BJ (cell line): ENCODE measurements at regions not wholly inside any gene's neighbourhood (a gene's known extent, or its start where the extent isn't known, plus 50 kb on each side); places are given as distances from the start of the nearest gene placed in this dataset.

Source experiments
- CTCF ChIA-PET: fragments of 350-600 bp; formaldehyde crosslinking; extraction: SDS; loops from one replicate; lab custom pipeline; 2021; ENCODE audit warnings: antibody characterized with exemption, inconsistent platforms; lab: Yijun Ruan, JAX
- POLR2A ChIA-PET: fragments of 300-600 bp; sonication (Branson Sonifier 250); formaldehyde crosslinking; extraction: SDS; loops from one replicate; lab custom pipeline; 2021; ENCODE audit warnings: antibody characterized with exemption; lab: Charles Lee
- DNase-seq: peaks from one replicate; pipeline ENCODE4 v3.0.0-alpha.2; 2011; ENCODE audit warnings: low read depth
- H3K27me3 ChIP-seq: 2 replicates; pipeline ENCODE4 v1.6.0; 2011; ENCODE audit warnings: low read length; ENCODE audit not compliant: control insufficient read depth, insufficient read depth
- H3K36me3 ChIP-seq: 2 replicates; pipeline ENCODE4 v1.5.1; 2011; ENCODE audit warnings: low read length; ENCODE audit not compliant: control insufficient read depth, insufficient read depth
- H3K4me3 ChIP-seq: 2 replicates; pipeline ENCODE4 v1.5.1; 2011; ENCODE audit warnings: low read depth, mild to moderate bottlenecking, control low read depth, low read length
- TF ChIP-seq, protein P1 (sequence below): IDR thresholded peaks from 2 replicates; pipeline ENCODE4 v1.5.1; 2011; ENCODE audit warnings: low read depth, mild to moderate bottlenecking, control low read depth, inconsistent platforms, low read length, moderate library complexity; ENCODE audit not compliant: insufficient read depth

DNA sequence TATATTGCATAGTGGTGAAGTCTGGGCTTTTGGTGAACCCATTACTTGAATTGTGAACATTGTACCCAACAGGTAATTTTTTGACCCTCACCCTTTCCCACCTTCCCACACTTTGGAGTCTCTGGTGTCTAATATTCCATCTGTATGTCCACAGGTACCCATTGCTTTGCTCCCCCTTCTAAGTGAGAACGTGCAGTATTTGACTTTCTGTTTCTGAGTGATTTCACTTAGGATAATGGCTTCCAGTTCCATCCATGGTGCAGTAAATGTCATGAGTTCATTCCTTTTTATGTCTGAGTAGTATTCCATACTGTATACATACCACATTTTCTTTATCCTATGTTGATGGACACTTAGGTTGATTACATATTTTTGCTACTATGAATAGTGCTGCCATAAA is 91.5 kb upstream of the KIF5B start:
- Histone ChIP-seq H3K4me3 (no peak overlapping the region), H3K36me3 (no peaks in the 10 kb centered on the region), H3K27me3 (no peaks in the 10 kb centered on the region)
- TF ChIP-seq, protein P1, sequence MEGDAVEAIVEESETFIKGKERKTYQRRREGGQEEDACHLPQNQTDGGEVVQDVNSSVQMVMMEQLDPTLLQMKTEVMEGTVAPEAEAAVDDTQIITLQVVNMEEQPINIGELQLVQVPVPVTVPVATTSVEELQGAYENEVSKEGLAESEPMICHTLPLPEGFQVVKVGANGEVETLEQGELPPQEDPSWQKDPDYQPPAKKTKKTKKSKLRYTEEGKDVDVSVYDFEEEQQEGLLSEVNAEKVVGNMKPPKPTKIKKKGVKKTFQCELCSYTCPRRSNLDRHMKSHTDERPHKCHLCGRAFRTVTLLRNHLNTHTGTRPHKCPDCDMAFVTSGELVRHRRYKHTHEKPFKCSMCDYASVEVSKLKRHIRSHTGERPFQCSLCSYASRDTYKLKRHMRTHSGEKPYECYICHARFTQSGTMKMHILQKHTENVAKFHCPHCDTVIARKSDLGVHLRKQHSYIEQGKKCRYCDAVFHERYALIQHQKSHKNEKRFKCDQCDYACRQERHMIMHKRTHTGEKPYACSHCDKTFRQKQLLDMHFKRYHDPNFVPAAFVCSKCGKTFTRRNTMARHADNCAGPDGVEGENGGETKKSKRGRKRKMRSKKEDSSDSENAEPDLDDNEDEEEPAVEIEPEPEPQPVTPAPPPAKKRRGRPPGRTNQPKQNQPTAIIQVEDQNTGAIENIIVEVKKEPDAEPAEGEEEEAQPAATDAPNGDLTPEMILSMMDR: no peak
- no peak for DNase-seq
- ChIA-PET POLR2A (no interaction called here), CTCF (interaction anchor here (0.6 kb wide), 1 partner anchor 24 kb away, joined by 6 read pairs; no protein-coding TSS in a partner anchor)

DNA sequence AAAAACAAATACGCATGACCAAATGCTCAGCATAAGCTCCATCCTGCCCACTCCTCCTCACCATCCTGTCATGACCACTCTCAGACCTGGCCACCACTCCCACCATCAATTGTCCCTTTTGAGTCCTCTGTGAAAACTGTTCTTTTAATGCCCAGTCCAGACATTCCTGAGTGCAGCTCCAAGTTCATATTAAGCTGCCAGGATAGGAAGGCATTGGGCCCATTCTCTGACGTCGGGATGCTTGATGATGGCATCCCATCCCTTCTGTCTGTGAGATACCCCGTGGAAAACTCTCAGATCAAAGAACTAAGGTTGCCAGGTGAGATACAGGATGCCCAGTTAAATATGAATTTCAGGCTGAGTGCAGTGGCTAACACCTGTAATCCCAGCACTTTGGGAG is 89.9 kb upstream of the KIF5B start:
- TF ChIP-seq, protein P1: no peak
- CTCF ChIA-PET: no interaction called here
- Histone ChIP-seq H3K36me3 (no peaks in the 10 kb centered on the region), H3K4me3 (no peak overlapping the region), H3K27me3 (no peaks in the 10 kb centered on the region)
- POLR2A ChIA-PET: no interaction called here
- no peak for DNase-seq

DNA sequence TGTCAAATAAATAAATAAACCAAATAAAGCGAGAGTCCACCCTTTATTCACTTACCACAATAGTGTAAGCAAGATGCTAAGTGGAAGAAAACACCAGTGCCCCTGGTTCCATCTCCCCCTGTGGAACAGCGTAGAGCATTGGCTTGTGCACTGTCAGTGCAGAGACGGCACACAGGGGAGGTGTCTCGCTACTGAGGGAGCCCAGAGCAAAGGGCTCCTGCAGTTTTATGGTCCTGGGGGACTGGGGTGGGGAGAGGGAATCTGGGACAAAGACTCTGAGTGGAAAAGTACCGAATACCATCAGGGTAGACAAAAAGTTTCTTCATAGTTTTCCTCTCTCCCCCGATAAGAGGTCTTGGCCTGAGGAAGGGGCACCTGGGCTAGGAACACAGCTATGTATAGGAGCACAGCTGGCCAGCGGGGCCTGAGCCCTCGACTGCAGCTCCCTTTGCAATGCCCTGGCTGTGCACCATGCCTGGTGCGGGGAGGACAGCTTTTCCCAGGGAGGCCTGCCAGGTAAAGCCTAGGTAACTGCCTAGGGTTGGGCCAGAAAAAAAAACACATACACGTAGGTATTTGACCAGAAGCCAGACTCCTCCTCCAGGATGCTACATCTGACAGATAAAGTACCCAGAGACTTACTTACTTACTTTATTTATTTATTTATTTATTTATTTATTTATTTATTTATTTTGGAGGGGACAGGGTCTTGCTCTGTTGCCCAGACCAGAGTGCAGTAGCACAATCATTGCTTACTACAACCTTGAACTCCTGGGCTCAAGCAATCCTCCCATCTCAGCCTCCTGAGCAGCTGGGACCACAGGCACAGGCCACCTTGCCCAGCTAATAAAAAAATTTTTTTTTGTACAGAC is 88.8 kb upstream of the KIF5B start:
- no peak for DNase-seq
- H3K27me3 ChIP-seq: no peaks in the 10 kb centered on the region
- CTCF ChIA-PET: no interaction called here
- TF ChIP-seq, protein P1: no peak
- POLR2A ChIA-PET: no interaction called here
- no peaks in the 10 kb centered on the region for H3K36me3 ChIP-seq
- H3K4me3 ChIP-seq: no peak overlapping the region

DNA sequence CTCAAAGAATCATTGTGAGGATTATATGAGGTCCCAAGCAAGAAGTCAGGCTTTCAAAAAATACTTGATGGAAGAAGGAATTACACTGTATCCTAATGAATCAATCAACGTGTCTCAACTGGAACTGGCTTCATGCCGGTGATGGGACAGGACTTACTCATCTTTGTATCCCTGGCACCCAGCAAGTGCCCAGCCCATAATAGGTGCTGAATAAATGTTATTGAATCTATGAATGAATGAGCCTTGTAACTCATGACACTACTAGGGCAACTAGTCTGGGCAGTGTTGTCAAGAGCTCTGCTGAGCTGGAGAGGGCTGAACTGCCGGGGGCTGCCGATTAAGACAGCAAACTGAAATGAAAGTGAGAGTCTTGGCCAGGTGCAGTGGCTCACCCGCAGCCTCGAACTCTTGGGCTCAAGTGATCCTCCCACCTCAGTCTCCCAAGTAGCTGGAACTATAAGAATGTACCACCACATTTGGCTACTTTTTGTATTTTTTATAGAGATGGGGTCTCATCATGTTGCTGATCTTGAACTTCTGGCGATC is 87.2 kb upstream of the KIF5B start:
- Histone ChIP-seq H3K27me3 (no peaks in the 10 kb centered on the region), H3K4me3 (no peak overlapping the region), H3K36me3 (no peaks in the 10 kb centered on the region)
- no peak for DNase-seq
- ChIA-PET CTCF (interaction anchor here (1.1 kb wide), 1 partner anchor 10 kb away, joined by 4 read pairs; no protein-coding TSS in a partner anchor), POLR2A (no interaction called here)
- TF ChIP-seq, protein P1: no peak

DNA sequence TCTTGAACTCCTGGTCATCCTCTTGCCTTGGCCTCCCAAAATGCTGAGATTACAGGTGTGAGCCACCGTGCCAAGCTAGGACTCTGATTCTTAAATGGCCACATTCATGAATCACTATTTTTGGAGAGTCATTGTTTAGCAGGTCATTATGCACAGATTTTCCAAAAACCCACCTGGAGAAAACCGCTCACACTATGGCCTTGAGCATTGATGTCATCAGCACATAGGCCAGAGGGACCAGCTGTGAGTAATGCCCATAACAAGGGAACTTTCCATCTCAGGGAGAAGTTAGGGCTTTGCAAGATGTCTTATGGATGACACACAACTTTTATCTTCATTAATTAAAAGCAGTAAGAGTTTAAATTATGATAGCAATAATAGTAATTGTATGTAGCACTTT is 86.4 kb upstream of the KIF5B start:
- H3K4me3 ChIP-seq: no peak overlapping the region
- ChIA-PET CTCF (interaction anchor here (1.1 kb wide), 1 partner anchor 11 kb away, joined by 4 read pairs; no protein-coding TSS in a partner anchor), POLR2A (no interaction called here)
- DNase-seq: peak; percentile 14
- TF ChIP-seq, protein P1: no peak
- H3K27me3 ChIP-seq: no peaks in the 10 kb centered on the region
- no peaks in the 10 kb centered on the region for H3K36me3 ChIP-seq
